PC-3 (cell line): ENCODE measurements at regions not wholly inside any gene's neighbourhood (a gene's known extent, or its start where the extent isn't known, plus 50 kb on each side); places are given as distances from the start of the nearest gene placed in this dataset.

Experiments
- ATAC-seq: fragments of 200-7000 bp; cut with Tn5 transposase; 2 replicates; pipeline ENCODE4 v1.9.1; 2020; ENCODE audit warnings: mild to moderate bottlenecking, moderate library complexity
- BruUV-seq: library from RNA; stranded (reverse); fragments of 400-500 nt; replicated peaks from 2 replicates; lab custom pipeline; 2021; lab: Mats Ljungman, UMichigan
- CTCF ChIA-PET: fragments of 300-600 bp; sonication (Branson Sonifier 250); formaldehyde crosslinking; loops from one replicate; lab custom pipeline; 2022; ENCODE audit warnings: antibody characterized with exemption; lab: Charles Lee
- POLR2A ChIA-PET: fragments of 300-600 bp; sonication (Branson Sonifier 250); formaldehyde crosslinking; loops from one replicate; lab custom pipeline; 2022; ENCODE audit warnings: antibody characterized with exemption; ENCODE audit not compliant: unreplicated experiment; lab: Charles Lee
- DNase-seq: peaks from one replicate; pipeline ENCODE4 v3.0.0-alpha.2; 2015
- H2AFZ ChIP-seq: fragments of 300-600 bp; sonication (generic); 2 replicates; pipeline ENCODE4 v1.6.0; 2016; ENCODE audit warnings: antibody characterized with exemption, low read length
- H3F3A ChIP-seq: fragments of 300-600 bp; sonication (generic); one replicate; pipeline ENCODE4 v1.6.0; 2017; ENCODE audit warnings: antibody characterized with exemption, low read length, control low read depth, mild to moderate bottlenecking; ENCODE audit not compliant: unreplicated experiment
- H3K27ac ChIP-seq: fragments of 300-600 bp; sonication (generic); 2 replicates; pipeline ENCODE4 v1.5.1; 2016; ENCODE audit warnings: mild to moderate bottlenecking, low read length
- H3K27me3 ChIP-seq: fragments of 300-600 bp; sonication (generic); 2 replicates; pipeline ENCODE4 v1.6.1; 2016; ENCODE audit warnings: low read length, mixed read lengths
- H3K36me3 ChIP-seq: fragments of 300-600 bp; sonication (generic); 2 replicates; pipeline ENCODE4 v1.6.1; 2016; ENCODE audit warnings: low read depth, mixed run types, low read length, mixed read lengths
- H3K4me1 ChIP-seq: fragments of 300-600 bp; sonication (generic); 2 replicates; pipeline ENCODE4 v1.5.1; 2016; ENCODE audit warnings: low read length; ENCODE audit not compliant: insufficient read depth
- H3K4me2 ChIP-seq: fragments of 300-600 bp; sonication (generic); 2 replicates; pipeline ENCODE4 v1.6.0; 2016; ENCODE audit warnings: low read length
- H3K4me3 ChIP-seq: fragments of 300-600 bp; sonication (generic); 2 replicates; pipeline ENCODE4 v1.5.1; 2016; ENCODE audit warnings: mild to moderate bottlenecking, low read length, mixed read lengths
- H3K79me2 ChIP-seq: fragments of 300-600 bp; sonication (generic); 2 replicates; pipeline ENCODE4 v1.6.1; 2017; ENCODE audit warnings: low read length, mixed read lengths
- H3K9ac ChIP-seq: fragments of 300-600 bp; sonication (generic); 2 replicates; pipeline ENCODE4 v1.6.0; 2016; ENCODE audit warnings: mild to moderate bottlenecking, low read length
- H3K9me2 ChIP-seq: fragments of 300-600 bp; sonication (generic); replicated peaks from 2 replicates; pipeline ENCODE4 v1.6.1; 2016; ENCODE audit warnings: mixed run types, low read length, mixed read lengths
- H3K9me3 ChIP-seq: fragments of 300-600 bp; sonication (generic); 2 replicates; pipeline ENCODE4 v1.6.1; 2016; ENCODE audit warnings: low read length, mixed read lengths
- H4K20me1 ChIP-seq: fragments of 300-600 bp; sonication (generic); 2 replicates; pipeline ENCODE4 v1.6.1; 2016; ENCODE audit warnings: low read length, mixed read lengths
- EZH2 ChIP-seq: fragments of 300-600 bp; sonication (generic); IDR thresholded peaks from one replicate; pipeline ENCODE4 v1.6.1; 2017; ENCODE audit warnings: antibody characterized with exemption, mild to moderate bottlenecking, low read length; ENCODE audit not compliant: unreplicated experiment
- EZH2phosphoT487 ChIP-seq: fragments of 300-600 bp; sonication (generic); IDR thresholded peaks from 2 replicates; pipeline ENCODE4 v1.6.1; 2018; ENCODE audit warnings: mild to moderate bottlenecking, antibody characterized with exemption, low read length, borderline replicate concordance
- intact Hi-C: fragments of 100-400 bp; cut with micrococcal nuclease; formaldehyde crosslinking; loops from 2 replicates; pipeline ENCODE4 v1.9.0; 2023
- TF ChIP-seq, protein P1 (sequence below): fragments of 300-600 bp; sonication (generic); conservative IDR thresholded peaks from 2 replicates; pipeline ENCODE4 v1.5.1; 2017; ENCODE audit warnings: antibody characterized with exemption, low read depth, mild to moderate bottlenecking, low read length

DNA sequence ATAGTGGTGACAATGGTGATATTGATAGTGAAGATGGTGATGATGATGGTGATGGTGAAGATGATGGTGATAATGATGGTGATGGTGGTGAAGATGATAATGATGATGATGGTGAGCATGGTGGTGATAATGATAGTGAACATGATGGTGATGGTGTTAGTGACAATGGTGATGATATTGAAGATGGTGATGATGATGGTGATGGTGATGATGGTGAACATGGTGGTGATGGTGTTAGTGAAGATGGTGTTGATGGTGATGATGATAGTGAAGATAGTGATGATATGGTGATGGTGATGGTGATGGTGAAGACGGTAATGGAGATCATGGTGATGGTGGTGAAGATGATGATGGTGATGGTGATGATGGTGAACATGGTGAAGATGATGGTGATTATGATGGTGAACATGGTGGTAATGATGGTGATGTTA is 259.2 kb downstream of the MATN1 start:
- Histone ChIP-seq H3K9ac (no peak overlapping the region), H3K27me3 (no peaks in the 10 kb centered on the region; the same call in 1 of the 2 replicates), H3K9me3 (no peaks in the 10 kb centered on the region), H3K27ac (no peak overlapping the region), H3K4me2 (no peak overlapping the region), H3K9me2 (no peaks in the 10 kb centered on the region), H3F3A (no peaks in the 10 kb centered on the region), H3K4me1 (no peaks in the 10 kb centered on the region), H2AFZ (no peak overlapping the region), H3K36me3 (no peaks in the 10 kb centered on the region), H3K79me2 (no peaks in the 10 kb centered on the region), H3K4me3 (no peak overlapping the region), H4K20me1 (no peaks in the 10 kb centered on the region)
- ATAC-seq (no peak), DNase-seq (no peak)
- intact Hi-C loops: no loop called here
- POLR2A ChIA-PET: no interaction called here
- TF ChIP-seq, protein P1, sequence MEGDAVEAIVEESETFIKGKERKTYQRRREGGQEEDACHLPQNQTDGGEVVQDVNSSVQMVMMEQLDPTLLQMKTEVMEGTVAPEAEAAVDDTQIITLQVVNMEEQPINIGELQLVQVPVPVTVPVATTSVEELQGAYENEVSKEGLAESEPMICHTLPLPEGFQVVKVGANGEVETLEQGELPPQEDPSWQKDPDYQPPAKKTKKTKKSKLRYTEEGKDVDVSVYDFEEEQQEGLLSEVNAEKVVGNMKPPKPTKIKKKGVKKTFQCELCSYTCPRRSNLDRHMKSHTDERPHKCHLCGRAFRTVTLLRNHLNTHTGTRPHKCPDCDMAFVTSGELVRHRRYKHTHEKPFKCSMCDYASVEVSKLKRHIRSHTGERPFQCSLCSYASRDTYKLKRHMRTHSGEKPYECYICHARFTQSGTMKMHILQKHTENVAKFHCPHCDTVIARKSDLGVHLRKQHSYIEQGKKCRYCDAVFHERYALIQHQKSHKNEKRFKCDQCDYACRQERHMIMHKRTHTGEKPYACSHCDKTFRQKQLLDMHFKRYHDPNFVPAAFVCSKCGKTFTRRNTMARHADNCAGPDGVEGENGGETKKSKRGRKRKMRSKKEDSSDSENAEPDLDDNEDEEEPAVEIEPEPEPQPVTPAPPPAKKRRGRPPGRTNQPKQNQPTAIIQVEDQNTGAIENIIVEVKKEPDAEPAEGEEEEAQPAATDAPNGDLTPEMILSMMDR: no peak
- CTCF ChIA-PET: no interaction called here
- BruUV-seq: no TSS peak

DNA sequence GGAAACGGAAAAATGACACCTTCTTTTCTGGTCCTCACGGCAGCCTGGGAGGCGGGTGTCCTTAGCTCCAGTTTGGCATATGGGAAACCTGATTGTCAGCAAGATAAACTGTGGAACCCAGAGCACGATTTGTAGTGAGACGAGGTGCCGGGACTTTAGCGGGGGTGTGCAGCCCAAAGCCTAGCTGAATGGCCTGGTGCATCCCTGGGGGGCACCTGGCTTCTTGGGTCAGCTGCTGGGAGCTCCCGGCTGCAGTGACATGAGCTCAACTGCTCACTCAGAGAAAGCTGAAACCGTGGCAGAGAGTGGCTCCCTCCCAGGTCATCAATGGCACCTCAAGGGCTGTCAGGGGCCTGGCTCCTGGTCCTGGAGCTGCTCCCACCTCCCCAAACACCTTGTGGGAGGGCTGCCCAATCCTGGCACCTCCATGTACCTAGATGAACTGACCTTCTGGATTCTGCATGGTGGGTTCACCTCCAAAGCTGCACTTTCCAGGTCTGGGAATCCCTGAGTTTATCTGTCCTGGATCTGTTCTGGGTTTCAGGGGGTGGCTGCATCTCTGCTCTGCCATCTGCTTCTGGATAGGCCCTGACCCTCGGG is 260.5 kb downstream of the MATN1 start:
- no TSS peak for BruUV-seq

GRCh38 chr1:30462166-30462565 is 261.2 kb downstream of the MATN1 start:
- no peaks in the 10 kb centered on the region for H3K4me1 ChIP-seq
- H3K9ac ChIP-seq: no peak overlapping the region
- no peaks in the 10 kb centered on the region for H3K36me3 ChIP-seq
- H3K9me2 ChIP-seq: no peaks in the 10 kb centered on the region
- no peak overlapping the region for H3K27ac ChIP-seq
- ATAC-seq: no peak
- H3K79me2 ChIP-seq: no peaks in the 10 kb centered on the region
- no peaks in the 10 kb centered on the region for H3F3A ChIP-seq
- DNase-seq: no peak
- intact Hi-C loops: no loop called here
- CTCF ChIA-PET: no interaction called here
- H3K4me2 ChIP-seq: no peak overlapping the region
- H4K20me1 ChIP-seq: no peaks in the 10 kb centered on the region
- H3K9me3 ChIP-seq: no peaks in the 10 kb centered on the region
- no peak overlapping the region for H2AFZ ChIP-seq
- H3K27me3 ChIP-seq: no peaks in the 10 kb centered on the region; the same call in 1 of the 2 replicates
- H3K4me3 ChIP-seq: no peak overlapping the region
- TF ChIP-seq, protein P1: no peak
- no peak for TF ChIP-seq EZH2
- no peak for TF ChIP-seq EZH2phosphoT487
- BruUV-seq: no TSS peak
- POLR2A ChIA-PET: no interaction called here

More for the DNA sequence above, 260.5 kb downstream of the MATN1 start:
- POLR2A ChIA-PET: no interaction called here
- ATAC-seq: no peak
- CTCF ChIA-PET: no interaction called here
- no peak for DNase-seq
- H3K27ac ChIP-seq: no peak overlapping the region
- intact Hi-C loops: no loop called here
- no peaks in the 10 kb centered on the region for H3K79me2 ChIP-seq
- H3K27me3 ChIP-seq: no peaks in the 10 kb centered on the region; the same call in 1 of the 2 replicates
- H3K4me2 ChIP-seq: no peak overlapping the region
- no peaks in the 10 kb centered on the region for H3K36me3 ChIP-seq
- H3K9me2 ChIP-seq: no peaks in the 10 kb centered on the region
- no peak overlapping the region for H3K4me3 ChIP-seq
- H3F3A ChIP-seq: no peaks in the 10 kb centered on the region
- no peaks in the 10 kb centered on the region for H3K9me3 ChIP-seq
- TF ChIP-seq EZH2phosphoT487: no peak
- TF ChIP-seq, protein P1: no peak
- no peak for TF ChIP-seq EZH2
- H4K20me1 ChIP-seq: no peaks in the 10 kb centered on the region
- H3K9ac ChIP-seq: no peak overlapping the region
- H2AFZ ChIP-seq: no peak overlapping the region
- H3K4me1 ChIP-seq: no peaks in the 10 kb centered on the region
